ENCODE measurements at regions not wholly inside any gene's neighbourhood (a gene's known extent, or its start where the extent isn't known, plus 50 kb on each side); places are given as distances from the start of the nearest gene placed in this dataset.

GRCh38 chrX:39577985-39578869 is 519.5 kb downstream of the BCOR start:
- no peak for DNase-seq

DNA sequence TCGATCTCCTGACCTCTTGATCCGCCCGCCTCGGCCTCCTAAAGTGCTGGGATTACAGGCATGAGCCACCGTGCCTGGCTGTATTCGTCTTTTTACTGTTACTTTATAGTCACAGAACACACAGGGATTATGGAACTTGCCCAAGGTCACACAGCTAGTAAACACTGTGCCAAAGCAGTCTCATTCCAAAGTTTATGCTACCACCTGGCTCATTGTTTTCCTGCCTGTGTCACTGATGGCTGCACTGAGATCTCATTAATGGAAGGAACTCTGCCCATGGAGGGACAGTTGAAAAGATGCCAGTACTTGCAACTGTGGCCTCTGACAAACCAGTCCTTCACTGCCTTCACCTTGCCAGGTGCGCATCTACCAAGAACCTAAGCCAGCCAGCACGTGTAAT is 517.7 kb downstream of the BCOR start:
- no peak for DNase-seq

- no peak for DNase-seq
Measured at GRCh38 chrX:39581411-39581810, 516.3 kb downstream of the BCOR start.

DNA sequence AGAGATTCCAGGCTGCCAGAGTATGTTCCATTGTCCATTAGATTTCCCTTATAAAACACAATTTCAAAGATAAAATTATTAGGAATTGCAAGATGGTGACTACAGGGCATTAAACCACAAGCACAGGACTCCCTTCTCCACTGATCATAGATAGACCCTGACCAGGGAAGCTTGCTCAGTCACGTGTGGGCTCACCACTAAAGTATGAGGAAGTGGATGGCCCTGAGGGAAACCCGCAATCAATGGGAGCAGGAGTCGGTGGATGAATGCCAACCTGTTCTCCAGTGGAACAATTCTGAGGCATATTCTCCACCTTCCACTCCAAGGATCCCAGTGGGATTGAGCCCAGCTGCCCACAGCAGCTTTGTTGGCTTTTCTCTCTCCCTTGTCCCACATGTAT is 515.7 kb downstream of the BCOR start:
- no peak for DNase-seq

- DNase-seq: no peak
Measured at GRCh38 chrX:39582976-39583375, 514.8 kb downstream of the BCOR start.

- DNase-seq: no peak
Measured at GRCh38 chrX:39585808-39586207, 511.9 kb downstream of the BCOR start.

GRCh38 chrX:39586359-39586758 is 511.4 kb downstream of the BCOR start:
- DNase-seq: no peak

GRCh38 chrX:39591099-39591498 is 506.7 kb downstream of the BCOR start:
- DNase-seq: no peak

GRCh38 chrX:39592776-39593175 is 505.0 kb downstream of the BCOR start:
- no peak for DNase-seq

- no peak for DNase-seq
Measured at GRCh38 chrX:39595977-39596376, 501.8 kb downstream of the BCOR start.

DNA sequence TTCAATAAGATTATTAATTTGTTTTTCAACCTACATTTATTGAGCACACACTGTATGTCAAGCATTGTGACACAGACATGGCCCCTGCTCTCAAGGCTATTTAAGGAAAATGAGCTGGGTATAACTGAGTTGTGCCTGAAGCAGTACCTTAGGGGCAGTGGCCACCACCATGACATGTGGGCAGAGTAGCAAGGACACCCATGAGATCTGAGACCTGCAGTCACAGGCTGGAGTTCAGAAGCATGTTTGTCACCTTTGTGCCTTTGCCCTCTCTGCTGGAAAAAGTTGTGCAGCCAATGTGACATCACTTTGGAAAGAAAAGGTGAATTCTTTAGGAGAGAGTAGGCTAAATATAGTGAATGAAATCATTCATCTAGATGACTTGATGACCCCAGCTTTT is 501.3 kb downstream of the BCOR start:
- DNase-seq: no peak

GRCh38 chrX:39599339-39599738 is 498.4 kb downstream of the BCOR start:
- no peak for DNase-seq

DNA sequence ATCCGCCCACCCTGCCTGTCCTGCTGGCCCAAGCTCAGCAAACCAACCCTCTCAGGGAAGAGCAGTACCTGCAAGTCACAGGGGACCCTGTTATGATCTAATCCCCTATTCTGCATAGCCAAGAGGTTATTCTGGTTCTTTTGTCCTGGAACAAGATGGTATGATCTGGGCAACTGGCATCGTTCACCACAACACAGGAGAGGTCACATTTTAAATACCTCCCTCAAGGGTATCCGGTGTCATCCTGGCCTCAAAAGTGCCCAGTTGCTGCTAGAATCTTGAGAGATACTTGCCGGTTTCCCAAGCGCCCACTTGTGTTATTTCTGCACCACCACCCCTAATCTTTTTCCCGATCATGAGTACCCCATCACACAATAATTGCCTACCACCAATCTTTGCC is 497.5 kb downstream of the BCOR start:
- no peak for DNase-seq

DNA sequence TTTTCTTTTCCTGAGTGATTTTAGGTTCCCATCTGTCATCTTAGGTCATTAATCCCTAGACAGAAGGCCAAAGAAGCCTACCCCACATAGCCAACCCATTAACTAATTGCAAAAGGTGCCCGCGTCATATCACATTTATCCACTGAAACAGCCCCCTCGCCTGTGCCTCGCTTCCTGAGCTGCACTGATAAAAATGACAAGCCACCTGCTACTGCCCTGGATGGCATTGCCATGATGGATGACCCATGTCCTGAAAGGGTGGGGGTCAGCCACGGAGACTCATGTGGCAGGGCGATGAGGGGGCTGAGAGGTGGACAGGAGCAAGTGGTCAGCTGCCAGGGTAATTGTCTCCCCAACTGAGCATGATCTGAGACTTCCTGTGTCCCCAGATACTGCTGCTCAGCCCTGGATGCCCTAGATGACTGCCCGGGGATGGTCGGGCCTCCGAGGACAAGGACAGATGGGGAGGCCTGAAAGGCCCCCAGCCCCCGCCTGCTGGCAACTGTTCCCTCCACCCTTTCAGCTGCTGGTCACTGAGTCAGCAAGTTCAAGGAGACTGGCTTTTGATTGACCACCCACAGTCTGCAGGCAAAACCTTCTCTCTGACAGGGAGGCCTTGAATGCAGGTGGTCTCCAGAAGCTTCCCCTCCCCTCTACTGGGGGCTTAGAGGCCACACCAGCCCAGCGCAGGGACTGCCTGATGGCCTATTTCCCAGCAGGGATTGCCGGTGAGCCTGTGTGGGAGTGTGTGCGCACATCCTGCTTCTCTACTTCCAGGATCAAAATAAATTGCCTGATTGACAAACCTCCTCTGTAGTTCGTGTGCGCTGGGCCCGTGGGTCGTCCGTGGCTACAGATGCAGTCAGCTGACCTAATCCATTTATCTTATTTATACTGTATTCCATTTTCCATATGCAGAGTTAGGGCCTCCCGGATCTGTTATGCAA is 496.3 kb downstream of the BCOR start:
- no peak for DNase-seq

- DNase-seq: no peak
Measured at GRCh38 chrX:39602195-39602594, 495.6 kb downstream of the BCOR start.

DNA sequence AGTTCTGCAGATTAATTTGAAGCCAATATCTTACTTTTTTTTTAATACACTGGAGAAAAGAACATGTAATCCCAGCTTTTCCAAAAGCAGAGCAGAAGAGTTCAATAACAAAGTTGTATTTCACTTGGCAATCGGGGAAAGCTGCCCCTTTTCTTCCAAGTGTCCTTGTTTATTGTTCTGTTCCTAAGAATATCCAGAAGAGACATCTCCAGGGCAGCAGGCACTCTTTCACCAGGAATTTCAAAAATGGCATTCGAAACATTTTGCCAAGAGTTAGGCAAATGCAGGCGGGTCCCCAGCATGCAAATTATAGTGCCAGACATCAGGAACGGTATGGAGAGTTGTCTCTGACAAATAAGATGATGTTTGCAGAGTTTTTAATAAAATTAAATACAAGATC is 494.5 kb downstream of the BCOR start:
- no peak for DNase-seq

GRCh38 chrX:39605183-39605582 is 492.6 kb downstream of the BCOR start:
- no peak for DNase-seq

GRCh38 chrX:39605866-39606265 is 491.9 kb downstream of the BCOR start:
- DNase-seq: no peak

GRCh38 chrX:39609941-39610340 is 487.8 kb downstream of the BCOR start:
- no peak for DNase-seq

- DNase-seq: no peak
Measured at GRCh38 chrX:39611468-39611867, 486.3 kb downstream of the BCOR start.

- DNase-seq: peak; percentile 46
Measured at GRCh38 chrX:39613482-39613995, 484.2 kb downstream of the BCOR start.

DNA sequence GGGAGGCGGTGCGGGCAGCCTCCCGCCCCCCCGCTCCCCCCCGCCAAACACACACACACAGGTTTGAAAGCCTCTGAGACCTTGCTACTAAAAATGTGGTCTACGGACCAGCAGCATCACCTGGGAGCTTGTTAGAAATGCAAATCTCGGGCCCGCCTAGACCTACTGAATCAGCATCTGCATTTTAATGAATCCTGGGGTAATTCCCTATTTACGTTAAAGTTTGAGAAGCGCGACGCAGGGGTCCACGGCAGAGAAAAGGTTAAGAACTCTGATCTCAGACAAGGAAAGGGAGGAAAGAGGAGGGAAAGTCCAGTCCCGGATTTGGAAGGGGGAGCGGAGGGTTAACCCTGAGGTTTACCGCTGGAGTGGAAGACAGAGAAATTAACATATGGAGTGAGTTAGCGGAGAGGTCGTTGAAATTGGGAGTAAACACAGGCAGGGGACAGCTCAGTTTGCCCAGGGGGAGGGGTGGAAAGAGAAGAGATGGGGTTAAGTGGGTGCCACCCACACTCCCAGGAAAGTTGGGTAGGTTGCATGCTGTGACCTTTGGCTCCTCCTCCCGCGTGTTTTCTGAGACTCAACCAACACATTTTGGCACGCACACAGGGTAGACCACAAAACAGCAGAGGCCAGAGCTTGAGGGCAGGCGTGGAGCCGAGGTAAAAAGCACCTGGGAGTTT is 483.6 kb downstream of the BCOR start:
- DNase-seq: peak; percentile 33

- DNase-seq: no peak
Measured at GRCh38 chrX:39614680-39614998, 483.1 kb downstream of the BCOR start.

All from NCI-H345 (cell line).